Transverse colon (tissue), 3 donors: ENCODE measurements at regions not wholly inside any gene's neighbourhood (a gene's known extent, or its start where the extent isn't known, plus 50 kb on each side); places are given as distances from the start of the nearest gene placed in this dataset.

Experiments
- POLR2A ChIP-seq: fragments of 450-650 bp; IDR thresholded peaks from one replicate; pipeline ENCODE4 v1.6.1; 2016; ENCODE audit warnings: antibody characterized with exemption, mild to moderate bottlenecking, moderate library complexity
- TF ChIP-seq, protein P1 (sequence below), 5 experiments: fragments of 200-600 bp in 3 of 5; fragments of 450-650 bp in 2 of 5; sonication (generic) in 3 of 5; IDR thresholded peaks; 1 replicate in 2 of 5; 2 replicates in 3 of 5; pipeline ENCODE4 v1.5.1; 2016 to 2017; ENCODE audit warnings: antibody characterized with exemption in 5 of 5, inconsistent platforms in 3 of 5, mild to moderate bottlenecking in 2 of 5, moderate library complexity in 1 of 5

DNA sequence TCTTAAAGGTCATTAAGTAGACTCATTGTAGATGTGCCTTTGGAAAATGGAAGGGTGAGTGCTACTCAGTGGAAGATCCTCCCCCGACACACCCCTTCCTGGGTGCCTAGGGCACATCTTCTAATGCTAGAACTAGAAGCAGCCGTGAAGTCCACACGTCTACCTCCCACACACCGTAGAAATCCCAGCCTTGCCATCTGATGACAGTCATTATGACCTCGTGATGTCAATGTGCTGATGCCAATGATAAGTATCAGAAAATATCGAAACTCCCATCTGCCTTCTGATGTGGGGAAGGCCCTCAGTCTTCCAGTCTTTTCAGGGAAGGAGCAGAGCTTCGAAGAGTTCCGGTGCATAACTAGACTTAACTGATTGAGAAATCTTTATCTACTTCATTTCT lies 282.1 kb upstream of the ROPN1 start:
- no peak for TF ChIP-seq POLR2A
- TF ChIP-seq, protein P1, sequence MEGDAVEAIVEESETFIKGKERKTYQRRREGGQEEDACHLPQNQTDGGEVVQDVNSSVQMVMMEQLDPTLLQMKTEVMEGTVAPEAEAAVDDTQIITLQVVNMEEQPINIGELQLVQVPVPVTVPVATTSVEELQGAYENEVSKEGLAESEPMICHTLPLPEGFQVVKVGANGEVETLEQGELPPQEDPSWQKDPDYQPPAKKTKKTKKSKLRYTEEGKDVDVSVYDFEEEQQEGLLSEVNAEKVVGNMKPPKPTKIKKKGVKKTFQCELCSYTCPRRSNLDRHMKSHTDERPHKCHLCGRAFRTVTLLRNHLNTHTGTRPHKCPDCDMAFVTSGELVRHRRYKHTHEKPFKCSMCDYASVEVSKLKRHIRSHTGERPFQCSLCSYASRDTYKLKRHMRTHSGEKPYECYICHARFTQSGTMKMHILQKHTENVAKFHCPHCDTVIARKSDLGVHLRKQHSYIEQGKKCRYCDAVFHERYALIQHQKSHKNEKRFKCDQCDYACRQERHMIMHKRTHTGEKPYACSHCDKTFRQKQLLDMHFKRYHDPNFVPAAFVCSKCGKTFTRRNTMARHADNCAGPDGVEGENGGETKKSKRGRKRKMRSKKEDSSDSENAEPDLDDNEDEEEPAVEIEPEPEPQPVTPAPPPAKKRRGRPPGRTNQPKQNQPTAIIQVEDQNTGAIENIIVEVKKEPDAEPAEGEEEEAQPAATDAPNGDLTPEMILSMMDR (IDR thresholded peaks at IDR 0.05) = no peak
